NCI-H1694 (cell line): ENCODE measurements at regions not wholly inside any gene's neighbourhood (a gene's known extent, or its start where the extent isn't known, plus 50 kb on each side); places are given as distances from the start of the nearest gene placed in this dataset.
"Not testable (repeated sequence)": the region's sequence is repeated elsewhere in the genome, so short reads cannot be mapped to it uniquely, and the experiment has no call there.

Source experiments
- DNase-seq: peaks from one replicate; lab custom pipeline; 2025; lab: John Stamatoyannopoulos, UW

DNA sequence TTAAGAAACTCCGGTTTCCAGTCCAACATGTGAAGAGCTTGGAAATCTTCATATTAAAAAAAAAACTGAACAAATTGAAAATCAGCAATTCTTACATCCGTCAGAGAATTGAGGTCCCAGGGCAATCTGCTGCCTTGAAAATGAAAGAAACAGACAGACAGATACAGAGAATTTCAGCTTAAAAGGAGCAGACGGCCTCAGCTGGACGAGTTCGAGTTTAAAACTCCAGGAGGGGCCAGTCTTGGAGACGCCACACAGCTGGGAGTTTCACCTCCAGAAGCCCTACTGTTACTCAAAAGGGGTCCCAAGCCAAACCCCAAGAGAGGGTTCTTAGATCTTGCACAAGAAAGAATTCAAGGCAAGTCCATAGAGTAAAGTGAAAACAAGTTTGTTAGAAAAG is 226.5 kb upstream of the ARL4C start:
- no peak for DNase-seq

DNA sequence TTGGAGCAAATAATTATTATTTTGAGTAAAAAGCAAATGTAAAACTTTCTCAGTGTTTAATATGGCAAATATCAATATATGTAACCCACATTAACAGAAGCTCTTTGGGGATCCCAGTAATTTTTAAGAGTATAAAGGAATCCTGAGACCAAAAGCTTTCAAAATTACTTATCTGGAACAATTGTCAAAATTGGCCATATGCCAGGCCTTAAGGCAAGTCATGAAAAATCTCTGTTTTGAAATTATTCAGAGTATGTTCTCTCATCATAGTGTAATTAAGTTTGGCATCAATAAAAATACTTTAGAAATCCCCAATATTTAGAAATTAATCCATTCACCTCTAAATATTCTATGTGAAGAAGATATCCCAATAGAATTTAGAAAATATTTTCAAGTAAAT is 225.3 kb upstream of the ARL4C start:
- DNase-seq = no peak

DNA sequence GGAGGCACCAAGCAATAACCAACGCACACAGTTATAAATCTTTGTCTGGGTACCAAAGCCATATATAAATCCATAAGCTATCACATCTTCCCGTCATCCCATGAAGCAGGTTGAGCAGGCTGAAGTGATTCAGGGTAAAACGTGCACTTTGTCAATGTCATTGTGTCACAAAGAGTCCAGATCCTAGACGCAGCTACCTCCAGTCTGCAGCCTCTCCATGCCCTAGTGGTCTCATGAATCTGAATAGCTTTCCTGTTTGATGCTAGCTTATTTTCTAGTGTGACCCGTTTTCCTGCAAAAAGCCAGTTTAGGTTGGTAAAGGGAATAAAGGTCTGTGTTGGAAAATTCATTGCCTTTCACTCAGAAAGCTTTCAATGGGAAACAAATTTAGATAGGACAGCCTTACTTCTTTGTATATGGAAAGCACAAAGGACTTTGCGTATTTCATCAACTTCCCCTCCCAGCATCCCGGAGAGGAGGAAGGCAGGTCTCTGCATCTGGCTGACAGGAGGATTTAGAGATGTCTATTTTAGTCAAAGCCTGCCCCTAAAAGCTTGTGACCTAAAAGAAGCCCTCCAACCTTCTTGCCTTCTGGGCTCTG is 222.3 kb upstream of the ARL4C start:
- DNase-seq = no peak

DNA sequence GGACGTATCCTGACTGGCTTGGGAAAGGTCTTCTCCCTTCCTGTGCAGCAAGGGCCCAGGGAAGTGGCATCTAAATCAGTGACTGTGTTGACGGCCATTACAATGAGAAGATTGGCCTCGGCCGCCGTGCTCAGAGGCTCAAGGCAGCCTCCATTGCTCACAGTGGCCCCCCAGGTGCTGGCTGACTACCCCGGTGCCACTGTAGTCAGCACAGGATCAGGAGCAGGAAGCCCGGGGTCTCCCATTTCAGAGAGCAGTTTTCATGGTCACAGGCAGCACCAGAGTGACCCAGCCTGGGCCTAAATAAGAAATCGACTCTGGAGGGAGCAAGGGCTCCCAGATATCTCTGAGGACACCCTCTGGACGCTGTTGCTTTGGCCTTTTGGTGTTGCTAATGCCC is 219.4 kb upstream of the ARL4C start:
- no peak for DNase-seq

DNA sequence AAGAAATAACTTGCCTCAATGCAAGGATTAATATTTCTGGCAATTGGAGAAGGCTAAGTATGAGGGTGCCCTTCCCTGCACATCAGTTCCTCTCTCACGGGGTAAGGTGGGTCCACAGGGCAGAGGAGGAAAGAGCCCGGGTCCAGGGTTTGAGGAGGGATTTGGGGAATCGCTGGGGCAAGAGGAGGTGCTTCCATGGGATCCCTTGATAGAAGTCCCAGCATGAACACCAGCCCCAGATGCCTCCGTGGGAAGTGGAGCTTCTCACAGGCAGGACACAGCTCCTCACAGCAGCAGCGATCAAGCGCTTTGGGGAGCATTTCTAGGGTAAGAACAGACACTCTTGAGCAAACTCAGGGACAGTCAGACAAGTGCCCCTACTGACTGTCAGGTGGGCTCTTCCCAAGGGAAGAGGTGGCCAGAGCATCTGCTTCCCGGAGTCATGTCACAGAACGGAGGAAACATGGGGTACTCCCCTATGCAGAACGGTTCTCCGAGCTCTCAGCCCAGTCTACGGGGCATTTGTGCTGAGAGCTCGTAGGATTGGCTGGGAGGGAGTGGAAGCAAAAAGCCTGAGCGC is 218.9 kb upstream of the ARL4C start:
- no peak for DNase-seq

DNA sequence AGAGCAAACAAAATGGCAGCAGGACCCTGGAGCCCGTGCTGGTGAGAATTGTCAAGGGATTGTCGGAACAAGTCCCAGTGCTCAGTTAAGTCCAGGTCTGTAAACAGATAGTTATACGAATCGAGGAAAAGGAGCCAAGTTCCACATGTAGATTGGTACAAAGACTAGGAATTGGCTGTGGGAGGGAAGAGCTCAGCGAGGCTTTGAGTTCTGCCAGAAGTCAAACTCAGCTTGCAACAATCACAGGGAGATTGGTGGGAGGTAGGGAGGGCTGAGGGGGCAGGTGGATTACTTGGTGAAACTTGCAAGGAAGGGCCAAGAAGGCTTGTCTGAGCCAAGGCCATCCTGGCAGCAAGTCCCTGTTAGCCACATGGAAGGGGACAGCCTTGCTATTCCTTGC is 217.8 kb upstream of the ARL4C start:
- DNase-seq = no peak

DNA sequence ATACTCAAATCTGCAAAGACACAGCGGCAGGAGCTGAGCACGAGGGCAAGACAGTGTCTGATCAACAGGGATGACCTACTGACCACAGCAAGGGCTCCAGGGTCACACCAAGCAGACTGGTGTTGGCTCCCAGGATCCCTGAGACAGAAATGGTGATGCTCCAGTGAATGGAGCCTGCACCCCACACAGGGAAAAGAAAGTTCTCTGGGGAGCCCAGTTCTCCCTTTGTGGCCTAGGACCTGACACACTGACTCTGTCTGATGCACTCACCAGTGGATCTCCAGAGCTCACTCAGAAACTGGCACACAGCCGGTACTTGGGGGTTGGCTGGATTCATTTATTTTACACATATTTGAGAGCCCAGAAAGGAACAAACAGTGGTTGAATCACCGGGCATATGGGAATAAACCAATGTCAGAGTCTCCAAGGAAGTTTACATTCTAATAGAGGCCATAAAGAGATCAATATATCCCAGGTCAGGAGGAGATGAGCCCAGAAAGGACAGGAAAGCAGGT is 215.6 kb upstream of the ARL4C start:
- no peak for DNase-seq

DNA sequence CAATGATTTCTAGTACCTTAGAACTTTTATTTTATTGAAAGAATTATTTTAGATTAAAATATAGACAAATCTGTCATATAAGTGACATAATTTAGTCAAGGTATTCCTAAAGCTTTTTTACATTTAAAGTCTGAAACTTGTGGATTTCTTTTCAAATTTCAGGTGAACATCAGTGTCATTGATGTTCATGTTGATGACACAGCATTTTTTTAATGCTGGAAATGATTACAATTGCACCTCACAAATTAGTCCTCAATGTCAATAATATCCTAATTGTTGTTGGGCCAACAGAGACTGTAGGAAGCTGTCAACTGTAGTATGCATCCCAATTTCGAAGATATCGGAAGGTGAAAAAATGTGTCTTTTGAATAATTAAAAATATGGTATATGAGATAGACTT is 214.4 kb upstream of the ARL4C start:
- no peak for DNase-seq

DNA sequence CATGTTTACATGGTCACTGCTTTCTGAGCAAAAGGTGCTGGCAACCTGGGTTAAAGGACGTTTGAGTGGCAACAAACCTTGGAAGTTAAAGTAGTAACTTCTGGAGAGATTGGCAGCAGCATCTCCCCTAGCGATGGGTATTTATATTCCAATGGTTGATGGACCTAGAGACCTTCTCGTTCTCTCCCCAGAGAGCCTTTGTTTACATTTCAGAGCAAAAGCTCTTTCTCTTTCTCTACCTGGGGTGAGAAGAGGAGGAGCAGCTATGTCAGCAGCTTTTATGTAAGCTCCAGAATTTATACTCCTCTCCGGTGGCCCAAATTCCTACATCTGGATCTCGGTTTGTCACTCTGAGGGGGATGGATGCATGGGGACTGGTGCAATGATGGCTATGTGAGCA is 213.7 kb upstream of the ARL4C start:
- DNase-seq = no peak

DNA sequence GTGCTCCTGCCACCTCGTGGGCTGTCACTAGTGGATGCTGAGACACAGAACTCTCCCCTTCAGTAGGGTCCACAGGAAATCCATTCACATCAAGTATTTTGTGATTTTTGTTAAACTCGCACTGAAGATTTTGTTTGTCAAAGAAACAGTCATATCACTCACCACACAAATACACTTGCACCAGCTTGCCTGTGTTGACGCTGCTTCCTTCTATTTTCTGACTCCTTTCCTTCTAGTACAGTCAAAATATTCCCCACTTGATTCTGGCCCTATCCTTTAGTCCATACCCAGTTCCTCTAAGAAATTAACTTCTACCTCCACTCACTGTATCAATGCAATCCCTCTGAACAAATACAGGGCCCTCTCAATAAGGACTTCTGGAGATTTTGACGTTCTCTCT is 213.2 kb upstream of the ARL4C start:
- DNase-seq = no peak

DNA sequence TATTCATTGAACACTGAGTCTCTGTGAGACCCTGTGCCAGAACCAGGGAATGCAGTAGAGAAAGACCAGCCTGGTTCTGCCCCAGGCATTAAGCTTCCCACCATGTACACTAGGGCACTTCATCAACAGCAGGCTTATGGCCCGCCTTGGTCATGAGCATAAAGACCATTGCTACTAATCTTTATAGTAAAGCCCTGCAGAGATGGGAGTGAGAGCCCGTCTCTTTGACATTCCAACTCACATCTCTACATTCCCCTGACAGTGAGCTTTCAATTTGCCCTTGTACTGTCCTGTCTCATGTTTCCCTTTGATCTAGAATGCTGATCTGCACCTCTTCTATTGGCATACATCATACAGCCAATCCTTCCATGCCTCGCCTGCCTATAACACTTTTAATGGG is 211.8 kb upstream of the ARL4C start:
- DNase-seq = no peak

DNA sequence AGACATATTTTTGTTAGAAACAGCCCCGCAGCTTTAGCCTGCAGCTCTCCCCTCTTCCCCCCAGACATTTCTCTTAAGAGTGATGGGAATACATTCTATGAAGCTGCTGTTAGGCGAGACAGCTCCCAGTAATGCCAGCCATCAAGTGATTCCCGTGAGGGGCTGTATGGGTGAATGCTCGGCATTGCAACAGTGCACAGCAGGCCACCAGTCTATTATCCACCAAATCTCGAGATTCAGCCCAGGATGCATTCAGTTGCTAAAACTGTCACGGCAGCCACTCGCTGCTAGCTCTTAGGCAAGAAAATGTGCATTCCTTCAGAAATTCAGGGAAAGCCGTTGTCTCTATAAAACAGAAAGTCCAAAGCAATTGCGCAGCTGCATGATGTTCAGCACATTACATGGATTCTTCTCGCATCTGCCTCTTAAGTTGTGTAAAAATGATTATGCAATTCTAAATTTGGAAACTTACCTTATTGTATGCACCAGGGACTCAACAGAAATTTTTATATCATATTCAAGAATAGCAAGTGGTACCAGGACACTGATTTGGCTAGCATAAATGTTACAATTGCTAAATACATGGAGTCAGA is 211.3 kb upstream of the ARL4C start:
- no peak for DNase-seq

DNA sequence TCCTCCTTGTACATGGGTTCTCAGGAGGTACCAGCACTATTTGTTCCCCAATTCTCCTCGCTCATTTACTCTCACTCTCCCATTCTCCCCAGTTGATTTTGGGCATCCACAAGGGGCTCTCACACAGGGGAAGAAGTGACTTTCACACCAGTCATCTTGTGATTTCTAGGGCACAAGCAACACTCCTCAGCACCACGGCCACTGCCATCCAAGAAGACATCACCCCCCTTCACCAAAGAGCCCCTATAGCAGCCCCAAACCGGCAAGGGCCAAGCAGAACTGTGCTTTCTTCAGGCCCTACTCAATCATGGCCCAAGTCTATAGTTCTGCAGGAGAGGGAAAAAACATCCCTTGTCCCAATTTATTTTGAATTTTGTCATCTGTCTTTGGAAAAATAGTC is 209.2 kb upstream of the ARL4C start:
- no peak for DNase-seq

DNA sequence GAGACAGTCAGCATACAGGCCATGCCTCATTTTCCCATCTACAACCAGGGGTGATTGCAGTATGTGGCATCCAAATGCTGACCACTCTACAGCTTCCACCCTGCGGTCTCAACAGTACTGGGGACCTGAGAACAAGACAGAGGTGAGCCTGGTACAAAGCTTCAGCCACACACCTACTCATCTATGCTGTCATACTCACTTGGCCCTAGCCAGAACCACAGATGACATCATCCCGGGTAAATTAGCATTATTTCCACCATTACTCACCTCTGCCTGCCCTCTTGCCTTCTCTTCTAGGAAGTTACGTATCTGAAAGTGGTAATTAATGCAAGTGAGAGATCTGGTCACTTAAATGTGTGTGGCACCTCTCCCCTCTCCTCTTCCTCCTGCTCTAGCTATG is 208.2 kb upstream of the ARL4C start:
- no peak for DNase-seq

DNA sequence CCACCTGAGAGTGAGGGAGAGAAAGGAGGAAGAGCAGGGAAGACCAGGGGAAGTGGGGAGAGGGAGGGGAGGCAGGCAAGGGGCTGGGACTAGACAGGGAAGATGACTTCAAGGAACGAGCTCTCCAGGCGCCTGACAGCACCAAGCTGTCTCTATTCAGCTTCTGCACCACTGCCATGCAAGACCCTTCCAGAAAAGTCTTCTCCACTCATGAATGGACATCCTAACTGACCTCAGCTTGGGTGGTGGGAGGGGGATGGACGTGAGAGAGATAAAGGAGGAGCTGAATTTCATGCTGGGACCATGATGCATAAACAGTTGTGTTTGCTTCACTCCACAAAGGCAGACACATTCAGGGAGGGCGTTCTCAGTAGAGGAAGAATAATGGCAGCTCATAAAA is 206.4 kb upstream of the ARL4C start:
- no peak for DNase-seq

DNA sequence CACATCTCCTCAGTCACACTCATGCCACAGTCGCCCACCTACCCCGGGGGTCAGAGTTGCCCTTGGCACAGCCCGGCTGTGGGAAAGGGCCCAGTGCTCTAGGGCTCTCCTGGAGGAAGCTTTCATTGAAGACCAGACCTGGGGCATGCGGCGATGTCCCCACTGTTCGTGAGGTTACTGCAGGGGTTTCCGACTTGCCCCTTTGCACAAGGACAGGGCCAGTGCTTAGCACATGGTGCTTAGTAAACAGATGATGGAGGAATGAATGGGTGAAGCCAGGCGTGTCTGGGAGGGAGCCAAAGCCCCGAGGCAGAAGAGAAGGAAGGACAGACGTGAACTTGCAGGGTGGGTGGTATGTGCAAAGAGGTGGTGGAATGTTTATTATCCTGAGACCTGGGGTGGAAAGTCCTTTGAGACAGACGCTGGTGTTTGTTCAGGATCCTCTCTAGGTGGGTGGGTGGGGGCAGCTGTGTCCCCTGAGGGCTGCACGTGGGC is 205.9 kb upstream of the ARL4C start:
- DNase-seq = no peak

DNA sequence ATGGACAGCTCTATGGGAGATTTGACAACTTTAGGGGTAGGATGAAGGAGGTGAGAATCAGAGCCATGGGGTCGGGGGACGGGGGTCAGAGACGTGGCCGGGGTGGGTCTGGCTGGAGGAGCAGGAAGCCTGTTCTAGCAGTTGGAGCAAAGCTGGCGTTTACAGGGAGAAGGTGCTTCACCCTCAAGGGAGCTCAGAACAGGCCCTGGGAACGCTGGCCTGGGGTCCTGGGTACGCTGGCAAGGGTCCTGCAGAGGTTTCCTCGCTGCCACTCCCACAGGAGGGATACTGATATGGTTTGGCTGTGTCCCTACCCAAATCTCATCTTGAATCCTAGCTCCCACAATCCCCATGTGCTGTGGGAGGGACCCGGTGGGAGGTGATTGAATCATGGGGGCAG is 205.0 kb upstream of the ARL4C start:
- DNase-seq = no peak

DNA sequence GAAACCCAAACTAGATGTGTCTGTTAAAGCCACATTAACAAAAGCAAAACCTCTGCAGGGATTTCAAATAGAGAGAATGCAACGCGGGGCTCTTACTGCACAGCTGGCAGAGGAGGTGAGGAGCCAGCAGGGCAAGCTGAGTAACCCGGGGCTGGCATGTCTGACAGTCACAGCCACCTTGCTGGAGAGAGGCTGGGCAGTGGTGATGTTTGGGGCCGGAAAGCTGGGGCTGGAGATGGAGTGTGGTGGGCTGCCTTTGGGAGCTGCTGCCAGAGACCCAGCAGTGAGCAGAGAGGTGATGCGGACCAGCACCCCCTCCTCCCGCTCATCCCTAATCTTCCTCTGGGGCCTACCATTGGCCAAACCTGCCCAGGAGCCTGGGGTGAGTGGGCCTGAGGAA is 204.5 kb upstream of the ARL4C start:
- DNase-seq = no peak

DNA sequence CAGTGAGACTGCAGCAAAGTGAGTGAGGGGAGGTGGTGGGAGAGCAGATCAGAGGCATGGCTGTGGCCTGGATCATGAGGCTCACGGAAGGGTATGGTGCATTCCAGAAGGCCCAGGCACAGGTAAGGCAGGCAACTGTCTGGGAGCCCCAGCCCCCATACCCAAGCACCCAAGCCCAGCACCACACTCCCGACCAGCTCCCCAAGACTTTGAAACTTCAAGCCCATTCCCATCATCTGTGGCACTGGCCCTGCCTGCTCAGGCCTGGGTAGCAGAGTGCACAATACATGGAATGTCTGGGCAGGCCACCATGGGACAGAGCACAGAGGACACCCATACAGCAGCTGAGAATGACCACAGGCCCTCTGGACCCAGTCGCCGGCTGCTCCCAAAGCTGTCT is 202.6 kb upstream of the ARL4C start:
- DNase-seq = no peak

DNA sequence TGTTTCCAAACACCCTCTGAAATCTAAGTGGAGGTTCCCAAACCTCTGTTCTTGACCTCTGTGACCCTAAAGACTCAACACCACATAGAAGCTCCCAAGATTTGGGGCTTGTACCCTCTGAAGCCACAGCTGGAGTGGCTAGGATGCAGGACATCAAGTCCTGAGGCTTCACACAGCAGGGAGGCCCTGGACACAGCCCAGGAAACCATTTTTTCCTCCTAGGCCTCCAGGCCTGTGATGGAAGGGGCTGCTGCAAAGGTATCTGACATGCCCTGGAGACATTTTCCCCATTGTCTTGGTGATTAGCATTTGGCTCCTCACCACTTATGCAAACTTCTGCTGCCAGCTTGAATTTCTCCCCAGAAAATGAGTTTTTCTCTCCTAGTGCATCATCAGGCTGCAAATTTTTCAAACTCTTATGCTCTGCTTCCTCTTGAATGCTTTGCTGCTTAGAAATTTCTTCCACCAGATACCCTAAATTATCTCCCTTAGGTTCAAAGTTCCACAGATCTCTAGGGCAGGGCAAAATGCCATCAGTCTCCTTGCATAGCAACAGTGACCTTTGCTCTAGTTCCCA is 200.5 kb upstream of the ARL4C start:
- DNase-seq = not testable (repeated sequence)

DNA sequence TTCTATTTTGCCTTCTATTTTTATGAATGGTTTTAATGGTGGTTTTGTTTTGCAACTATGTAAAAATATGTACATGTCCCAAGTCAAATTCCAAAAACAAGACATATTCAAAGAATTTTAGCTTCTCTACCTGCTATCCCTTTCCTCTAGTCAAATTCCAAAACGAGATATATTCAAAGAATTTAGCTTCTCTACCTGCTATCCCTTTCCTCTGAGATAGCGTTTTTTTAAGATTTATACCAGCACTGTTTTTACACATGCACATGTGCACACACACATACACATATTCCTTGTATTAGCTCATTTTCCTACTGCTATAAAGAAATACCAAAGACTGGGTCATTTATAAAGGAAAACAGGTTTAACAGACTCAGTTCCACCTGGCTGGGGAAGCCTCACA is 199.1 kb upstream of the ARL4C start:
- no peak for DNase-seq

DNA sequence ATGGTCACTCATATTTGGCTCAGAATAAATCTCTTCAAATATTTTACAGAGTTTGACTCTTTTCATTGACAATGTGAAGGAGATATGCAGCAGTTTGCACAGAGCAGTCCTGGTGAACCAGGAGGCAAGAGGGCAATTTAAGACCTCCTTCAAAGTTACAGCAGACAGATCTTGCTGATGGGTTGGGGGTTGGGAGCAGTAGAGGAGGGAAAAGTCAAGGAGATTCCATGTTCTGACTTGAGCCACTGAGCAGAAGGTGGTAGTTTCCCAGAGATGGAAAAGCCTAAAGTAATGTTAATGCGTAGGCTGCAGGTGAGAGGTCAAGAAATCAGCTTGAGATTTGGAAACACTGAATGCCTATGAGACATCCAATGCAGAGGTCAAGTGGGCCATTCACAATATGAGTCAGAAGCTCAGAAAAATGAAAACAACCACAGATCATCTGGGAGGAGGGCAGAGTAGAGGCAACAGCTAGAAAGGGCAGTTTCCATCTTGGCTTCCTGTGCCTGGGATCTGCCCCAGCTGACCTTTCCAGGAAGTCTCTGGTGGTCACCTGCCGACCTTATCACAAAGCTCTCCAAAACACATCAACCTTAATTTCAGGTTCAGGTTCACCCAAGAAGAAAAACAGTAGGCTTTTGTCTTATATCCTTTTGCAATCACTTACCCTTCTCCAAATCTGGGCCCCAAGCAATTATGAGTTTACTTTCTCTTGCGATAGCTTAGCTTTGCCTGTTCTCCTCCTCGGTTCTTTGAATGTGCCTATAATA is 197.5 kb upstream of the ARL4C start:
- DNase-seq = no peak
